Right lobe of liver (tissue), 4 donors: ENCODE measurements at regions not wholly inside any gene's neighbourhood (a gene's known extent, or its start where the extent isn't known, plus 50 kb on each side); places are given as distances from the start of the nearest gene placed in this dataset.

Experiments used
- POLR2A ChIP-seq: fragments of 450-650 bp; IDR thresholded peaks from one replicate; pipeline ENCODE4 v1.6.1; 2017; ENCODE audit warnings: antibody characterized with exemption, mild to moderate bottlenecking
- TF ChIP-seq, protein P1 (sequence below), 4 donors: fragments of 200-600 bp in 3 of 4; fragments of 450-650 bp in 1 of 4; IDR thresholded peaks; one replicate each; pipeline versions ENCODE4 v1.5.1 to v1.8.0; 2016 to 2022; ENCODE audit warnings: antibody characterized with exemption in 4 of 4, mild to moderate bottlenecking in 2 of 4
- donor health status: DM: no; HTN: no; CAD: no.
- donor health status: DM: no; HTN: no; CAD: no.
- donor health status: DM: no; HTN: yes; CAD: no.

DNA sequence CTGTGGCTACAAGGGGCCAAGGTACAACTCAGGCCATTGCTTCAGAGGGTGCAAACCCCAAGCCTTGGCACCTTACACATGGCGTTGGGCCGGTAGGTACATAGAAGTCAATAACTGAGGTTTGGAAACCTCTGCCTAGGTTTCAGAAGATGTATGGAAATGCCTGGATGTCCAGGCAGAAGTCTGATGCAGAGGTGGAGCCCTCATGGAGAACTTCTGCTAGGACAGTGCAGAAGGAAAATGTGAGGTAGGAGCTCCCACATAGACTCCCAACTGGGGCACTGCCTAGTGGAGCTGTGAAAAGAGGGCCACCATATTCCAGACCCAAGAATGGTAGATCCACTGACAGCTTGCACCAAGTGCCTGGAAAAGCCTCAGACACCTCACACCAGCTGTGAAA lies 92.1 kb upstream of the SFRP2 start:
- TF ChIP-seq, protein P1, sequence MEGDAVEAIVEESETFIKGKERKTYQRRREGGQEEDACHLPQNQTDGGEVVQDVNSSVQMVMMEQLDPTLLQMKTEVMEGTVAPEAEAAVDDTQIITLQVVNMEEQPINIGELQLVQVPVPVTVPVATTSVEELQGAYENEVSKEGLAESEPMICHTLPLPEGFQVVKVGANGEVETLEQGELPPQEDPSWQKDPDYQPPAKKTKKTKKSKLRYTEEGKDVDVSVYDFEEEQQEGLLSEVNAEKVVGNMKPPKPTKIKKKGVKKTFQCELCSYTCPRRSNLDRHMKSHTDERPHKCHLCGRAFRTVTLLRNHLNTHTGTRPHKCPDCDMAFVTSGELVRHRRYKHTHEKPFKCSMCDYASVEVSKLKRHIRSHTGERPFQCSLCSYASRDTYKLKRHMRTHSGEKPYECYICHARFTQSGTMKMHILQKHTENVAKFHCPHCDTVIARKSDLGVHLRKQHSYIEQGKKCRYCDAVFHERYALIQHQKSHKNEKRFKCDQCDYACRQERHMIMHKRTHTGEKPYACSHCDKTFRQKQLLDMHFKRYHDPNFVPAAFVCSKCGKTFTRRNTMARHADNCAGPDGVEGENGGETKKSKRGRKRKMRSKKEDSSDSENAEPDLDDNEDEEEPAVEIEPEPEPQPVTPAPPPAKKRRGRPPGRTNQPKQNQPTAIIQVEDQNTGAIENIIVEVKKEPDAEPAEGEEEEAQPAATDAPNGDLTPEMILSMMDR (IDR thresholded peaks at IDR 0.05): no peak
- no peak for TF ChIP-seq POLR2A
